K562 (cell line): ENCODE measurements at regions not wholly inside any gene's neighbourhood (a gene's known extent, or its start where the extent isn't known, plus 50 kb on each side); places are given as distances from the start of the nearest gene placed in this dataset.

Experiments used
- ATAC-seq: fragments of 200-7000 bp; cut with Tn5 transposase; 3 replicates; pipeline ENCODE4 v1.9.1; 2020; ENCODE audit warnings: moderate library complexity
- BruUV-seq: library from RNA; stranded (reverse); fragments of 400-500 nt; replicated peaks from 2 replicates; lab custom pipeline; 2021; lab: Mats Ljungman, UMichigan
- CTCF ChIA-PET: fragments of 300-600 bp; formaldehyde crosslinking; extraction: SDS; loops from one replicate; lab custom pipeline; 2021; ENCODE audit warnings: low intra/inter-chr PET ratio; lab: Yijun Ruan, JAX
- POLR2A ChIA-PET: fragments of 300-600, 350-650 bp; sonication (Branson Sonifier 250); formaldehyde crosslinking; extraction: SDS; loops from one replicate; lab custom pipeline; 2021; ENCODE audit warnings: antibody characterized with exemption, inconsistent platforms; lab: Yijun Ruan, JAX
- DNase-seq, 4 experiments: peaks; one replicate each; pipeline versions ENCODE4 v3.0.0 to v3.0.0-alpha.2; 2011 to 2018; ENCODE audit warnings: low spot score in 3 of 4, mixed read lengths in 3 of 4; ENCODE audit errors: extremely low read depth in 1 of 4
- FAIRE-seq: peaks from 2 replicates; lab custom pipeline; 2011; peaks lifted over from hg19 to GRCh38; lab: Jason Lieb, UNC
- H2AFZ ChIP-seq: 2 replicates; pipeline ENCODE4 v1.6.0; 2011; ENCODE audit warnings: low read depth, low read length, control low read depth, inconsistent platforms
- H3K27ac ChIP-seq: fragments of 200-600 bp; 3 replicates; pipeline ENCODE4 v1.8.0; 2011; ENCODE audit warnings: low read depth, mild to moderate bottlenecking, control low read depth, inconsistent platforms, low read length, moderate library complexity, mixed read lengths; ENCODE audit errors: extremely low read depth
- H3K27me3 ChIP-seq, 2 experiments: fragments of 300-600 bp in 1 of 2; 2 replicates in 1 of 2; 3 replicates in 1 of 2; pipeline versions ENCODE4 v1.6.0 to v1.8.0; 2011; ENCODE audit warnings: inconsistent platforms in 2 of 2, low read length in 2 of 2, mild to moderate bottlenecking in 1 of 2, mixed read lengths in 1 of 2, moderate library complexity in 1 of 2; ENCODE audit not compliant: control insufficient read depth in 2 of 2, insufficient read depth in 2 of 2
- H3K36me3 ChIP-seq: fragments of 300-600 bp; 3 replicates; pipeline ENCODE4 v1.8.0; 2011; ENCODE audit warnings: mild to moderate bottlenecking, low read length, inconsistent platforms; ENCODE audit not compliant: control insufficient read depth, insufficient read depth
- H3K4me1 ChIP-seq, 2 experiments: fragments of 200-600 bp in 1 of 2; replicated peaks in 1 of 2; 2 replicates in 1 of 2; 3 replicates in 1 of 2; pipeline versions ENCODE4 v1.5.1 to v1.8.0; 2011; ENCODE audit warnings: inconsistent platforms in 2 of 2, low read length in 2 of 2, mild to moderate bottlenecking in 1 of 2, mixed read lengths in 1 of 2, moderate library complexity in 1 of 2; ENCODE audit not compliant: control insufficient read depth in 2 of 2, insufficient read depth in 2 of 2
- H3K4me2 ChIP-seq: 2 replicates; pipeline ENCODE4 v1.6.1; 2011; ENCODE audit warnings: low read length, control low read depth, inconsistent platforms, mixed read lengths; ENCODE audit not compliant: insufficient read depth
- H3K4me3 ChIP-seq: fragments of 200-600 bp; sonication (generic), shearing (Covaris generic); 2 replicates; pipeline ENCODE4 v1.5.1; 2016; ENCODE audit warnings: control low read depth, inconsistent platforms
- H3K79me2 ChIP-seq: fragments of 200-600 bp; 3 replicates; pipeline ENCODE4 v1.8.0; 2011; ENCODE audit warnings: low read length, inconsistent platforms; ENCODE audit not compliant: control insufficient read depth, insufficient read depth
- H3K9ac ChIP-seq, 2 experiments: 2 replicates each; pipeline versions ENCODE4 v1.6.0 to v1.6.1; 2011; ENCODE audit warnings: low read depth in 2 of 2, low read length in 2 of 2, control low read depth in 1 of 2, inconsistent platforms in 1 of 2, mild to moderate bottlenecking in 1 of 2, mixed read lengths in 1 of 2; ENCODE audit not compliant: insufficient read depth in 1 of 2
- H3K9me1 ChIP-seq: one replicate; pipeline ENCODE4 v1.6.0; 2011; ENCODE audit warnings: inconsistent platforms, mild to moderate bottlenecking, low read length, moderate library complexity; ENCODE audit not compliant: control insufficient read depth, insufficient read depth
- H3K9me3 ChIP-seq: replicated peaks from 2 replicates; pipeline ENCODE4 v1.5.1; 2011; ENCODE audit warnings: low read depth, low read length, inconsistent platforms; ENCODE audit not compliant: control insufficient read depth, insufficient read depth
- H4K20me1 ChIP-seq: replicated peaks from 2 replicates; pipeline ENCODE4 v1.6.1; 2011; ENCODE audit warnings: low read length, inconsistent platforms, mixed read lengths; ENCODE audit not compliant: control insufficient read depth, insufficient read depth
- HDAC6 ChIP-seq: IDR thresholded peaks from 2 replicates; pipeline ENCODE4 v1.6.1; 2012; ENCODE audit warnings: low read depth, mild to moderate bottlenecking, control low read depth, inconsistent platforms, low read length, moderate library complexity
- HDGF ChIP-seq: fragments of 450-650 bp; IDR thresholded peaks from 2 replicates; pipeline ENCODE4 v1.6.1; 2016
- IFI16 ChIP-seq: fragments of 250-450 bp; sonication (Bioruptor Pico); IDR thresholded peaks from 2 replicates; pipeline ENCODE4 v2.1.2; 2022; ENCODE audit warnings: mild to moderate bottlenecking, inconsistent platforms
- NFIX ChIP-seq: fragments of 250-450 bp; sonication (Bioruptor Pico); IDR thresholded peaks from 2 replicates; pipeline ENCODE4 v1.4.0; 2020; ENCODE audit warnings: low read depth, mild to moderate bottlenecking, moderate library complexity
- NKRF ChIP-seq: fragments of 450-650 bp; IDR thresholded peaks from 2 replicates; pipeline ENCODE4 v1.6.1; 2016; ENCODE audit warnings: borderline replicate concordance
- POLR2AphosphoS5 ChIP-seq: IDR thresholded peaks from 2 replicates; pipeline ENCODE4 v1.6.1; 2011; ENCODE audit warnings: mild to moderate bottlenecking, low read depth, low read length, moderate library complexity; ENCODE audit not compliant: control insufficient read depth, insufficient read depth
- TCF15 ChIP-seq: fragments of 250-450 bp; sonication (Bioruptor Pico); IDR thresholded peaks from 2 replicates; pipeline ENCODE4 v1.8.0; 2022; ENCODE audit warnings: moderate library complexity, mild to moderate bottlenecking, inconsistent platforms
- TEAD1 ChIP-seq, 2 experiments: fragments of 450-650 bp in 1 of 2; sonication (generic) in 1 of 2; formaldehyde crosslinking; IDR thresholded peaks; 2 replicates each; pipeline versions ENCODE4 v1.4.0 to v1.8.0; 2020 to 2022; ENCODE audit warnings: mild to moderate bottlenecking in 2 of 2, missing genetic modification reagents in 1 of 2
- ZNF407 ChIP-seq: fragments of 450-650 bp; IDR thresholded peaks from 2 replicates; pipeline ENCODE4 v1.6.1; 2016; ENCODE audit warnings: low read depth
- ZNF780A ChIP-seq: fragments of 250-450 bp; sonication (Bioruptor Pico); IDR thresholded peaks from 2 replicates; pipeline ENCODE4 v1.5.0; 2021; ENCODE audit warnings: mild to moderate bottlenecking
- ZSCAN32 ChIP-seq: fragments of 450-650 bp; formaldehyde crosslinking; IDR thresholded peaks from 2 replicates; pipeline ENCODE4 v1.4.0; 2020; ENCODE audit warnings: mild to moderate bottlenecking, moderate library complexity
- WGBS: fragments of 100-300 bp; shearing (Covaris generic); methylation state at CpG from one replicate; pipeline ENCODE4 v1.1.6; 2016; ENCODE audit warnings: low coverage, mixed read lengths; ENCODE audit not compliant: insufficient coverage; ENCODE audit errors: missing lambda C conversion rate; 5-methylcytosine and 5-hydroxymethylcytosine counted together
- in situ Hi-C: fragments of 300-500 bp; cut with MboI; formaldehyde crosslinking; loops from 4 replicates; pipeline ENCODE4 v1.15.0; 2018; ENCODE audit warnings: inconsistent platforms, mixed read lengths
- intact Hi-C: fragments of 100-400 bp; cut with micrococcal nuclease; formaldehyde crosslinking; loops from 2 replicates; pipeline ENCODE4 v1.14.2; 2022

- no TSS peak for BruUV-seq
- no peak for ATAC-seq
- H3K4me1 ChIP-seq = peaks cover 0 to 7% of the 10 kb centered on the region in 2 experiments; a peak in 1 of 5 replicates
- no peaks in the 10 kb centered on the region for H3K36me3 ChIP-seq
- H2AFZ ChIP-seq = no peak overlapping the region
- peaks cover 16% of the 10 kb centered on the region for H4K20me1 ChIP-seq
- no peaks in the 10 kb centered on the region for H3K79me2 ChIP-seq
- no peak for DNase-seq
- no peak overlapping the region for H3K4me2 ChIP-seq
- no peak overlapping the region for H3K27ac ChIP-seq
- H3K9me3 ChIP-seq = no peaks in the 10 kb centered on the region
- in situ Hi-C loops (no loop called here), intact Hi-C loops (no loop called here)
- peaks cover 4% of the 10 kb centered on the region for H3K9me1 ChIP-seq
- under 1% methylated on average over 18 of the region's 18 CpGs for WGBS
- H3K9ac ChIP-seq = no peak overlapping the region
- FAIRE-seq = no peak
- ChIA-PET CTCF (no interaction called here), POLR2A (interaction anchor here (0.6 to 1.0 kb wide), 2 partner anchors 91 to 1594 kb away, joined by 3 to 4 read pairs; no protein-coding TSS in a partner anchor)
- H3K27me3 ChIP-seq = peaks cover 5 to 90% of the 10 kb centered on the region in 2 experiments; a peak in 3 of 5 replicates
- H3K4me3 ChIP-seq = no peak overlapping the region
- no peak for TF ChIP-seq ZSCAN32
- no peak for TF ChIP-seq ZNF780A (CRISPR knock-in tag)
- TF ChIP-seq NFIX (CRISPR knock-in tag) = no peak
- TF ChIP-seq NKRF = no peak
- no peak for TF ChIP-seq TEAD1 (CRISPR knock-in tag; IDR thresholded peaks at IDR 0.05)
- TF ChIP-seq ZNF407 = no peak
- no peak for TF ChIP-seq HDAC6
- no peak for TF ChIP-seq IFI16 (CRISPR knock-in tag)
- no peak for TF ChIP-seq HDGF
- TF ChIP-seq POLR2AphosphoS5 = no peak
- no peak for TF ChIP-seq TCF15 (CRISPR knock-in tag)
These were observed 186.9 kb downstream of the RBFOX3 start for GRCh38 chr17:79423811-79424465.
